Ovary (tissue), 7 donors: ENCODE measurements at regions not wholly inside any gene's neighbourhood (a gene's known extent, or its start where the extent isn't known, plus 50 kb on each side); places are given as distances from the start of the nearest gene placed in this dataset.

Experiments used
- DNase-seq, 5 donors: peaks; one replicate each; pipeline ENCODE4 v3.0.0-alpha.2; 2019 to 2020
- H3K27ac ChIP-seq, 2 donors: fragments of 200-600 bp; one replicate each; pipeline versions ENCODE4 v1.5.1 to v1.8.0; 2019 to 2022
- H3K27me3 ChIP-seq: fragments of 200-600 bp; one replicate; pipeline ENCODE4 v1.8.0; 2022
- H3K36me3 ChIP-seq: fragments of 200-600 bp; sonication (generic); one replicate; pipeline ENCODE4 v1.5.1; 2019
- H3K4me1 ChIP-seq: one replicate; pipeline ENCODE4 v1.8.1; 2013; ENCODE audit warnings: mild to moderate bottlenecking, moderate library complexity; ENCODE audit not compliant: insufficient read depth
- H3K4me3 ChIP-seq: fragments of 200-600 bp; sonication (generic); one replicate; pipeline ENCODE4 v1.5.1; 2017
- H3K9me3 ChIP-seq, 2 donors: fragments of 200-600 bp in 1 of 2; sonication (generic) in 1 of 2; one replicate each; pipeline versions ENCODE4 v1.5.1 to v1.8.1; 2013 to 2019; ENCODE audit warnings: mild to moderate bottlenecking in 1 of 2, moderate library complexity in 1 of 2
- EP300 ChIP-seq: sonication (generic); formaldehyde crosslinking; IDR thresholded peaks from one replicate; pipeline ENCODE4 v1.6.1; 2017; ENCODE audit warnings: antibody characterized with exemption
- POLR2A ChIP-seq: fragments of 450-650 bp; IDR thresholded peaks from one replicate; pipeline ENCODE4 v1.6.1; 2017; ENCODE audit warnings: antibody characterized with exemption, mild to moderate bottlenecking, moderate library complexity
- WGBS, 3 donors: extraction: QIAGEN DNeasy Blood & Tissue Kit in 1 of 3; methylation state at CpG; one replicate each; pipeline versions ENCODE4 v1.1.5 to v1.1.7; 2013 to 2017; 5-methylcytosine and 5-hydroxymethylcytosine counted together
- intact Hi-C, 4 donors: fragments of 100-400 bp; cut with DNase I; formaldehyde crosslinking; loops; one replicate each; pipeline versions ENCODE4 v1.11.0 to v1.15.1; 2022 to 2023
- TF ChIP-seq, protein P1 (sequence below), 3 donors: fragments of 450-650 bp in 2 of 3; fragments of 200-600 bp in 1 of 3; IDR thresholded peaks; one replicate each; pipeline versions ENCODE4 v1.5.1 to v1.8.0; 2016 to 2022; ENCODE audit warnings: antibody characterized with exemption in 3 of 3, mild to moderate bottlenecking in 1 of 3
- donor health status: DM: no; HTN: no; CAD: no; lungs with moderate emphysema.
- donor health status: DM: no; HTN: no; CAD: no.
- donor health status: Bipolar disorder and iron deficiency.
- donor health status: DM: no; HTN: no; CAD: no.
- donor health status: DM: yes; HTN: yes; CAD: no.

DNA sequence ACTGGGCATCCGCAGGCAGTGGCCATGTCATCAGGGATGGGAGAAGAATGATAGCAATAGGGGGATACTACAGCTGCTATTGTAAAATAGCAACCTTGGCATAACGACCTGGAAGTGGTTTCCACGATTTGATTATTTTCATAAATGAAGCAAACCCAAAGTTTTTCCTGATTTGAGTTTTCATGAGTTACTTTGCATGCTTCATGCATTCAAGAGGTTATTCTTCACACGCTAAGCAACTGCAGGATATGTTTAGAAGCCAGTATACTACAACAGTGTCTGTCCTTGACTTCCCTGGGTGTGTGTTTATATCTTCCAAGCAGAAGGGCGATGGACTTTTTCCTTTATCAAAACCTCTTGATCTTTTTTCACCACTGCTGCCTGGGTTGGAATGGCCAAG, 281.1 kb upstream of the DUSP10 start:
- no peaks in the 10 kb centered on the region for H3K4me1 ChIP-seq
- no peak for DNase-seq
- no peaks in the 10 kb centered on the region for H3K9me3 ChIP-seq
- 27 to 53% (median 36%) methylated on average over 5 of the region's 5 CpGs for WGBS, 3 donors
- H3K27me3 ChIP-seq, result no peaks in the 10 kb centered on the region
- TF ChIP-seq, protein P1, sequence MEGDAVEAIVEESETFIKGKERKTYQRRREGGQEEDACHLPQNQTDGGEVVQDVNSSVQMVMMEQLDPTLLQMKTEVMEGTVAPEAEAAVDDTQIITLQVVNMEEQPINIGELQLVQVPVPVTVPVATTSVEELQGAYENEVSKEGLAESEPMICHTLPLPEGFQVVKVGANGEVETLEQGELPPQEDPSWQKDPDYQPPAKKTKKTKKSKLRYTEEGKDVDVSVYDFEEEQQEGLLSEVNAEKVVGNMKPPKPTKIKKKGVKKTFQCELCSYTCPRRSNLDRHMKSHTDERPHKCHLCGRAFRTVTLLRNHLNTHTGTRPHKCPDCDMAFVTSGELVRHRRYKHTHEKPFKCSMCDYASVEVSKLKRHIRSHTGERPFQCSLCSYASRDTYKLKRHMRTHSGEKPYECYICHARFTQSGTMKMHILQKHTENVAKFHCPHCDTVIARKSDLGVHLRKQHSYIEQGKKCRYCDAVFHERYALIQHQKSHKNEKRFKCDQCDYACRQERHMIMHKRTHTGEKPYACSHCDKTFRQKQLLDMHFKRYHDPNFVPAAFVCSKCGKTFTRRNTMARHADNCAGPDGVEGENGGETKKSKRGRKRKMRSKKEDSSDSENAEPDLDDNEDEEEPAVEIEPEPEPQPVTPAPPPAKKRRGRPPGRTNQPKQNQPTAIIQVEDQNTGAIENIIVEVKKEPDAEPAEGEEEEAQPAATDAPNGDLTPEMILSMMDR (IDR thresholded peaks at IDR 0.05), result no peak
- TF ChIP-seq POLR2A, result no peak
- no peak for TF ChIP-seq EP300
- intact Hi-C loops, result no loop called here
- no peak overlapping the region for H3K4me3 ChIP-seq
- H3K36me3 ChIP-seq, result no peaks in the 10 kb centered on the region
- H3K27ac ChIP-seq, result no peak overlapping the region

GRCh38 chr1:222021129-222021528, 279.2 kb upstream of the DUSP10 start:
- intact Hi-C loops, result no loop called here
- TF ChIP-seq POLR2A (no peak), EP300 (no peak)
- TF ChIP-seq, protein P1 (IDR thresholded peaks at IDR 0.05), result no peak

DNA sequence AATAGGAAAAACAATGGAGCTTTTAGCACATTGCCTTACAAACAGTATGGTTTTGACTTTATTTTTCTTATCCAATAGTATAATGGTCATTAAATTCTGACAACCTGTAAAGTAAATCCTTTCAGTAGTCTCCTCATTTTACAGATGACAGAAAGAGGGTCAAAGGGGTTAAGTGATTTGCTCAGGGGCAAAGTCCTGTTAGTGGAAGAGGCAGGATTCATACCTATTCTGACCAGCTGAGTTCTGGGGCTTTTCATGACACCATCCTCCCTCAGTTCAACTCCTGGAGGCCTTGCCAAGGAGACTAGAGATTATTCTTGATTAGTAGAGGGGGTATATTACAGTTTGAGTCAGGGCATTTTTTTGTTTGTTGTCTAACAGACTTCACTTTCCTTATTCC, 278.7 kb upstream of the DUSP10 start:
- no peak overlapping the region for H3K27ac ChIP-seq
- TF ChIP-seq POLR2A, result no peak
- TF ChIP-seq, protein P1 (IDR thresholded peaks at IDR 0.05), result no peak
- no peak for TF ChIP-seq EP300
- no peaks in the 10 kb centered on the region for H3K4me1 ChIP-seq
- no peaks in the 10 kb centered on the region for H3K27me3 ChIP-seq
- H3K36me3 ChIP-seq, result no peaks in the 10 kb centered on the region
- intact Hi-C loops, result no loop called here
- no peak for DNase-seq
- H3K4me3 ChIP-seq, result no peak overlapping the region
- H3K9me3 ChIP-seq, result no peaks in the 10 kb centered on the region

More at GRCh38 chr1:222021129-222021528, 279.2 kb upstream of the DUSP10 start:
- Histone ChIP-seq H3K4me1 (no peaks in the 10 kb centered on the region), H3K9me3 (no peaks in the 10 kb centered on the region), H3K27ac (no peak overlapping the region), H3K27me3 (no peaks in the 10 kb centered on the region), H3K36me3 (no peaks in the 10 kb centered on the region), H3K4me3 (no peak overlapping the region)
- no peak for DNase-seq
- WGBS, 3 donors, result 50 to 58% (median 58%) methylated on average over 5 of the region's 5 CpGs

DNA sequence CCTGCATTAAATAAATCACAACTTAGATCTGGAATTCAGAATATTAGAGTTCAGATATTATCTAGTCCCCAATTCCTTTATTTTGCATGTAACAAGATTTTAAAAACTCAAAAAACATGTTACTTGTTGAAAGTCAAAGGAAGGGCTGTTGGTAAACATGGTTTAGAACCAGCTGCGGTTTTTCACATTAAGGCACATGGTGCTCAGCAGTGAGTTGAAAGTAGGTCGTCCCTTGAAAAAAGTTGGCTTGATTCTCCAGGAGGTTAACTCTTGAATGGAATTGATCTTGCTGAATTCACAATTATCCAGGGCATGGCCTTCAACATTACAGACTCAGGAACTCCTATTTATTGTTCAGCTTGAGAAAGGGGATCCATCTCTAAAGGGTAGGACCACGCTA, 277.1 kb upstream of the DUSP10 start:
- Histone ChIP-seq H3K36me3 (no peaks in the 10 kb centered on the region), H3K27me3 (no peaks in the 10 kb centered on the region), H3K27ac (no peak overlapping the region), H3K9me3 (no peaks in the 10 kb centered on the region), H3K4me1 (no peaks in the 10 kb centered on the region), H3K4me3 (no peak overlapping the region)
- TF ChIP-seq, protein P1 (IDR thresholded peaks at IDR 0.05), result no peak
- TF ChIP-seq EP300 (no peak), POLR2A (no peak)
- no peak for DNase-seq
- 38 to 42% (median 39%) methylated on average over 3 of the region's 3 CpGs for WGBS, 3 donors
- intact Hi-C loops, result no loop called here

- WGBS, 3 donors, result 88 to 94% (median 93%) methylated on average over 3 of the region's 3 CpGs
- no peak for DNase-seq
- no peaks in the 10 kb centered on the region for H3K36me3 ChIP-seq
- no peak overlapping the region for H3K27ac ChIP-seq
- TF ChIP-seq POLR2A (no peak), EP300 (no peak)
- H3K27me3 ChIP-seq, result no peaks in the 10 kb centered on the region
- no peaks in the 10 kb centered on the region for H3K9me3 ChIP-seq
- H3K4me3 ChIP-seq, result no peak overlapping the region
- intact Hi-C loops, result no loop called here
- H3K4me1 ChIP-seq, result no peaks in the 10 kb centered on the region
Observed at GRCh38 chr1:222018041-222018440, 276.2 kb upstream of the DUSP10 start.
